ENCODE measurements at regions not wholly inside any gene's neighbourhood (a gene's known extent, or its start where the extent isn't known, plus 50 kb on each side); places are given as distances from the start of the nearest gene placed in this dataset.
"Not testable (repeated sequence)": the region's sequence is repeated elsewhere in the genome, so short reads cannot be mapped to it uniquely, and the experiment has no call there.

DNA sequence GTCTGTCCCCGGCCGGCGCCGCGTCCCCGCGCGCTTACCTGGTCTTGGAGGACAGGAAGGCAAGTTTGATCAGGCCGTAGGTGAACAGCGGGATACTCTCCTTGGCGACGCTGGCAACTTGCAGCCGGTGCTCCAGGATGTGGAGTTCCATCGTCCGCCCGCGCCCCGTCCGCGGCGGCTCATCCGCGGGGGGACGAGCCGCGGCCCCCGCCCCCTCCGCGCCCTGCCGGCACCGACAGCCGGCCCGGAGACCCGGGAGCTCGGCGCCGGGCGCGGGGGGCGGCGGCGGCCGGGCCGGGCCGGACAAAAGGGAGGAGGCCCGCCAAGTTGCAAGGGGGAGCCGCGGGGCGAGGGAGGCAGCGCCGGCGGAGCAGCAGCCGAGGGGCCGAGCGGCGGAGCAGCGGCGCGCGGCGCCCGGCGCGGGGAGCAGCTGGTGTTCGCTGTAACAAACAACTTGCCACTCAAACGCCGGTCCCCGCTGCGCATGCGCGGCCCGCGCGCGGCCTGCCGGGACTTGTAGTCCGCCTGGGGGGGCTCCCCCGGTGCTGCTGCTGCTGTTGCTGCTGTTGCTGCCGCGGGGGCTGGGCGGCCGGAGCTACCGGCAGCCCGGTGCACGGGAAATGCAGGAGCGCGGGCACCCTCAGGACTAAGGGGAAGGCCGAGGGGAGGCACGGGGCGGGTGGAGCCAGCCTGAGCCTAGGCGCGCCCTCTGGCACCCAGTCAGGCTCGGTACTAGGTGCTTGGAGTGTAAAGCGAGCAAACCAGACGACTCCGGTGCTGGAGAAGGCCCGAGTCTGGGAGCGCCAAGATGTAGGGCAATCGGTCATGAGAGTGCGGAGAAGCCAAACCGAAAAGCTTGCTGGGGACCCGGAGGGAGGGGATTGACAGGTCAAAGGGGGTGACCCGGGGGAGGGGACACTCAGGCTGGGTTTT, 145.1 kb downstream of the GTF2IRD2B start:
- TF ChIP-seq, protein P1, sequence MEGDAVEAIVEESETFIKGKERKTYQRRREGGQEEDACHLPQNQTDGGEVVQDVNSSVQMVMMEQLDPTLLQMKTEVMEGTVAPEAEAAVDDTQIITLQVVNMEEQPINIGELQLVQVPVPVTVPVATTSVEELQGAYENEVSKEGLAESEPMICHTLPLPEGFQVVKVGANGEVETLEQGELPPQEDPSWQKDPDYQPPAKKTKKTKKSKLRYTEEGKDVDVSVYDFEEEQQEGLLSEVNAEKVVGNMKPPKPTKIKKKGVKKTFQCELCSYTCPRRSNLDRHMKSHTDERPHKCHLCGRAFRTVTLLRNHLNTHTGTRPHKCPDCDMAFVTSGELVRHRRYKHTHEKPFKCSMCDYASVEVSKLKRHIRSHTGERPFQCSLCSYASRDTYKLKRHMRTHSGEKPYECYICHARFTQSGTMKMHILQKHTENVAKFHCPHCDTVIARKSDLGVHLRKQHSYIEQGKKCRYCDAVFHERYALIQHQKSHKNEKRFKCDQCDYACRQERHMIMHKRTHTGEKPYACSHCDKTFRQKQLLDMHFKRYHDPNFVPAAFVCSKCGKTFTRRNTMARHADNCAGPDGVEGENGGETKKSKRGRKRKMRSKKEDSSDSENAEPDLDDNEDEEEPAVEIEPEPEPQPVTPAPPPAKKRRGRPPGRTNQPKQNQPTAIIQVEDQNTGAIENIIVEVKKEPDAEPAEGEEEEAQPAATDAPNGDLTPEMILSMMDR (IDR thresholded peaks at IDR 0.05): not testable (repeated sequence)
- TF ChIP-seq, protein P2, sequence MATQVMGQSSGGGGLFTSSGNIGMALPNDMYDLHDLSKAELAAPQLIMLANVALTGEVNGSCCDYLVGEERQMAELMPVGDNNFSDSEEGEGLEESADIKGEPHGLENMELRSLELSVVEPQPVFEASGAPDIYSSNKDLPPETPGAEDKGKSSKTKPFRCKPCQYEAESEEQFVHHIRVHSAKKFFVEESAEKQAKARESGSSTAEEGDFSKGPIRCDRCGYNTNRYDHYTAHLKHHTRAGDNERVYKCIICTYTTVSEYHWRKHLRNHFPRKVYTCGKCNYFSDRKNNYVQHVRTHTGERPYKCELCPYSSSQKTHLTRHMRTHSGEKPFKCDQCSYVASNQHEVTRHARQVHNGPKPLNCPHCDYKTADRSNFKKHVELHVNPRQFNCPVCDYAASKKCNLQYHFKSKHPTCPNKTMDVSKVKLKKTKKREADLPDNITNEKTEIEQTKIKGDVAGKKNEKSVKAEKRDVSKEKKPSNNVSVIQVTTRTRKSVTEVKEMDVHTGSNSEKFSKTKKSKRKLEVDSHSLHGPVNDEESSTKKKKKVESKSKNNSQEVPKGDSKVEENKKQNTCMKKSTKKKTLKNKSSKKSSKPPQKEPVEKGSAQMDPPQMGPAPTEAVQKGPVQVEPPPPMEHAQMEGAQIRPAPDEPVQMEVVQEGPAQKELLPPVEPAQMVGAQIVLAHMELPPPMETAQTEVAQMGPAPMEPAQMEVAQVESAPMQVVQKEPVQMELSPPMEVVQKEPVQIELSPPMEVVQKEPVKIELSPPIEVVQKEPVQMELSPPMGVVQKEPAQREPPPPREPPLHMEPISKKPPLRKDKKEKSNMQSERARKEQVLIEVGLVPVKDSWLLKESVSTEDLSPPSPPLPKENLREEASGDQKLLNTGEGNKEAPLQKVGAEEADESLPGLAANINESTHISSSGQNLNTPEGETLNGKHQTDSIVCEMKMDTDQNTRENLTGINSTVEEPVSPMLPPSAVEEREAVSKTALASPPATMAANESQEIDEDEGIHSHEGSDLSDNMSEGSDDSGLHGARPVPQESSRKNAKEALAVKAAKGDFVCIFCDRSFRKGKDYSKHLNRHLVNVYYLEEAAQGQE (IDR thresholded peaks at IDR 0.05; ENCODE audit: insufficient read depth in 1 of 2, low read depth in 2 of 2, low read length in 1 of 2): not testable (repeated sequence)
- TF ChIP-seq POLR2AphosphoS5 (IDR thresholded peaks at IDR 0.05; ENCODE audit: low read depth, low read length): not testable (repeated sequence)
